Liver (tissue), 3 donors: ENCODE measurements at regions not wholly inside any gene's neighbourhood (a gene's known extent, or its start where the extent isn't known, plus 50 kb on each side); places are given as distances from the start of the nearest gene placed in this dataset.

Experiments
- EGR1 ChIP-seq, 2 donors: IDR thresholded peaks; 2 replicates each; pipeline ENCODE4 v1.6.1; 2016 to 2018; ENCODE audit warnings: antibody characterized with exemption in 2 of 2, low read depth in 2 of 2
- FOXA1 ChIP-seq: IDR thresholded peaks from 2 replicates; pipeline ENCODE4 v1.6.1; 2016; ENCODE audit warnings: antibody characterized with exemption
- GABPA ChIP-seq, 2 donors: IDR thresholded peaks in 1 of 2; conservative IDR thresholded peaks in 1 of 2; 2 replicates each; pipeline ENCODE4 v1.6.1; 2016; ENCODE audit warnings: antibody characterized with exemption in 2 of 2, mild to moderate bottlenecking in 1 of 2, moderate library complexity in 1 of 2
- HNF4A ChIP-seq, 2 donors: conservative IDR thresholded peaks; 2 replicates each; pipeline ENCODE4 v1.6.1; 2016; ENCODE audit warnings: antibody characterized with exemption in 2 of 2, mild to moderate bottlenecking in 2 of 2
- JUND ChIP-seq, 2 donors: IDR thresholded peaks; 2 replicates each; pipeline ENCODE4 v1.6.1; 2016; ENCODE audit warnings: antibody characterized with exemption in 2 of 2
- RAD21 ChIP-seq, 2 donors: IDR thresholded peaks; 2 replicates each; pipeline ENCODE4 v1.6.1; 2016; ENCODE audit warnings: antibody characterized with exemption in 2 of 2, mild to moderate bottlenecking in 2 of 2
- RXRA ChIP-seq, 2 donors: IDR thresholded peaks; 2 replicates each; pipeline ENCODE4 v1.6.1; 2017 to 2018; ENCODE audit warnings: antibody characterized with exemption in 2 of 2, mild to moderate bottlenecking in 1 of 2
- SP1 ChIP-seq: IDR thresholded peaks from 2 replicates; pipeline ENCODE4 v1.6.1; 2018; ENCODE audit warnings: antibody characterized with exemption, mild to moderate bottlenecking
- YY1 ChIP-seq: IDR thresholded peaks from 2 replicates; pipeline ENCODE4 v1.6.1; 2016; ENCODE audit warnings: antibody characterized with exemption, mild to moderate bottlenecking
- TF ChIP-seq, protein P1 (sequence below): IDR thresholded peaks from 2 replicates; pipeline ENCODE4 v1.6.1; 2016; ENCODE audit warnings: antibody characterized with exemption, mild to moderate bottlenecking
- TF ChIP-seq, protein P2 (sequence below): fragments of 150-350 bp; IDR thresholded peaks from 2 replicates; pipeline ENCODE4 v1.5.1; 2017; ENCODE audit warnings: improper control_type of control experiment, low read depth, low read length; ENCODE audit not compliant: missing input control
- TF ChIP-seq, protein P3 (sequence below): IDR thresholded peaks from 2 replicates; pipeline ENCODE4 v1.6.1; 2016; ENCODE audit warnings: antibody characterized with exemption
- donor health status: healthy.
- donor health status: healthy.

- TF ChIP-seq, protein P1, sequence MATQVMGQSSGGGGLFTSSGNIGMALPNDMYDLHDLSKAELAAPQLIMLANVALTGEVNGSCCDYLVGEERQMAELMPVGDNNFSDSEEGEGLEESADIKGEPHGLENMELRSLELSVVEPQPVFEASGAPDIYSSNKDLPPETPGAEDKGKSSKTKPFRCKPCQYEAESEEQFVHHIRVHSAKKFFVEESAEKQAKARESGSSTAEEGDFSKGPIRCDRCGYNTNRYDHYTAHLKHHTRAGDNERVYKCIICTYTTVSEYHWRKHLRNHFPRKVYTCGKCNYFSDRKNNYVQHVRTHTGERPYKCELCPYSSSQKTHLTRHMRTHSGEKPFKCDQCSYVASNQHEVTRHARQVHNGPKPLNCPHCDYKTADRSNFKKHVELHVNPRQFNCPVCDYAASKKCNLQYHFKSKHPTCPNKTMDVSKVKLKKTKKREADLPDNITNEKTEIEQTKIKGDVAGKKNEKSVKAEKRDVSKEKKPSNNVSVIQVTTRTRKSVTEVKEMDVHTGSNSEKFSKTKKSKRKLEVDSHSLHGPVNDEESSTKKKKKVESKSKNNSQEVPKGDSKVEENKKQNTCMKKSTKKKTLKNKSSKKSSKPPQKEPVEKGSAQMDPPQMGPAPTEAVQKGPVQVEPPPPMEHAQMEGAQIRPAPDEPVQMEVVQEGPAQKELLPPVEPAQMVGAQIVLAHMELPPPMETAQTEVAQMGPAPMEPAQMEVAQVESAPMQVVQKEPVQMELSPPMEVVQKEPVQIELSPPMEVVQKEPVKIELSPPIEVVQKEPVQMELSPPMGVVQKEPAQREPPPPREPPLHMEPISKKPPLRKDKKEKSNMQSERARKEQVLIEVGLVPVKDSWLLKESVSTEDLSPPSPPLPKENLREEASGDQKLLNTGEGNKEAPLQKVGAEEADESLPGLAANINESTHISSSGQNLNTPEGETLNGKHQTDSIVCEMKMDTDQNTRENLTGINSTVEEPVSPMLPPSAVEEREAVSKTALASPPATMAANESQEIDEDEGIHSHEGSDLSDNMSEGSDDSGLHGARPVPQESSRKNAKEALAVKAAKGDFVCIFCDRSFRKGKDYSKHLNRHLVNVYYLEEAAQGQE: no peak
- TF ChIP-seq, protein P2, sequence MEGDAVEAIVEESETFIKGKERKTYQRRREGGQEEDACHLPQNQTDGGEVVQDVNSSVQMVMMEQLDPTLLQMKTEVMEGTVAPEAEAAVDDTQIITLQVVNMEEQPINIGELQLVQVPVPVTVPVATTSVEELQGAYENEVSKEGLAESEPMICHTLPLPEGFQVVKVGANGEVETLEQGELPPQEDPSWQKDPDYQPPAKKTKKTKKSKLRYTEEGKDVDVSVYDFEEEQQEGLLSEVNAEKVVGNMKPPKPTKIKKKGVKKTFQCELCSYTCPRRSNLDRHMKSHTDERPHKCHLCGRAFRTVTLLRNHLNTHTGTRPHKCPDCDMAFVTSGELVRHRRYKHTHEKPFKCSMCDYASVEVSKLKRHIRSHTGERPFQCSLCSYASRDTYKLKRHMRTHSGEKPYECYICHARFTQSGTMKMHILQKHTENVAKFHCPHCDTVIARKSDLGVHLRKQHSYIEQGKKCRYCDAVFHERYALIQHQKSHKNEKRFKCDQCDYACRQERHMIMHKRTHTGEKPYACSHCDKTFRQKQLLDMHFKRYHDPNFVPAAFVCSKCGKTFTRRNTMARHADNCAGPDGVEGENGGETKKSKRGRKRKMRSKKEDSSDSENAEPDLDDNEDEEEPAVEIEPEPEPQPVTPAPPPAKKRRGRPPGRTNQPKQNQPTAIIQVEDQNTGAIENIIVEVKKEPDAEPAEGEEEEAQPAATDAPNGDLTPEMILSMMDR: no peak
- no peak for TF ChIP-seq HNF4A (conservative IDR thresholded peaks at IDR 0.05)
- no peak for TF ChIP-seq RAD21 (IDR thresholded peaks at IDR 0.05)
- TF ChIP-seq SP1: no peak
- no peak for TF ChIP-seq JUND (IDR thresholded peaks at IDR 0.05)
- TF ChIP-seq RXRA (IDR thresholded peaks at IDR 0.05): no peak
- no peak for TF ChIP-seq YY1
- TF ChIP-seq, protein P3, sequence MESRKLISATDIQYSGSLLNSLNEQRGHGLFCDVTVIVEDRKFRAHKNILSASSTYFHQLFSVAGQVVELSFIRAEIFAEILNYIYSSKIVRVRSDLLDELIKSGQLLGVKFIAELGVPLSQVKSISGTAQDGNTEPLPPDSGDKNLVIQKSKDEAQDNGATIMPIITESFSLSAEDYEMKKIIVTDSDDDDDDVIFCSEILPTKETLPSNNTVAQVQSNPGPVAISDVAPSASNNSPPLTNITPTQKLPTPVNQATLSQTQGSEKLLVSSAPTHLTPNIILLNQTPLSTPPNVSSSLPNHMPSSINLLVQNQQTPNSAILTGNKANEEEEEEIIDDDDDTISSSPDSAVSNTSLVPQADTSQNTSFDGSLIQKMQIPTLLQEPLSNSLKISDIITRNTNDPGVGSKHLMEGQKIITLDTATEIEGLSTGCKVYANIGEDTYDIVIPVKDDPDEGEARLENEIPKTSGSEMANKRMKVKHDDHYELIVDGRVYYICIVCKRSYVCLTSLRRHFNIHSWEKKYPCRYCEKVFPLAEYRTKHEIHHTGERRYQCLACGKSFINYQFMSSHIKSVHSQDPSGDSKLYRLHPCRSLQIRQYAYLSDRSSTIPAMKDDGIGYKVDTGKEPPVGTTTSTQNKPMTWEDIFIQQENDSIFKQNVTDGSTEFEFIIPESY: no peak
- no peak for TF ChIP-seq FOXA1
- TF ChIP-seq EGR1 (IDR thresholded peaks at IDR 0.05; ENCODE audit: low read depth in 2 of 2): no peak
- TF ChIP-seq GABPA (IDR thresholded peaks at IDR 0.05 in 1 of 2, conservative IDR thresholded peaks at IDR 0.05 in 1 of 2): no peak
Observed at GRCh38 chr4:180734753-180735432, 1508.3 kb upstream of the TENM3 start.
